ENCODE measurements at regions not wholly inside any gene's neighbourhood (a gene's known extent, or its start where the extent isn't known, plus 50 kb on each side); places are given as distances from the start of the nearest gene placed in this dataset.

GRCh38 chr20:23201658-23202057 lies 115.5 kb upstream of the CD93 start:
- BruUV-seq (replicated peaks) = no TSS peak
- CTCF ChIA-PET (ENCODE audit: low intra/inter-chr PET ratio) = interaction anchor here (1.2 kb wide), 1 partner anchor 150 kb away, joined by 5 read pairs; no protein-coding TSS in a partner anchor
- in situ Hi-C loops (cut with MboI) (no loop called here), intact Hi-C loops (cut with micrococcal nuclease) (loop anchor here (5.0 kb wide), 1 partner anchor 149 kb away; no protein-coding TSS in a partner anchor)
- Histone ChIP-seq H2AFZ (ENCODE audit: low read depth, low read length) (peak overlapping the region; percentile 22; the same call in 1 of the 2 replicates), H3K9ac (ENCODE audit: insufficient read depth in 1 of 2, low read depth in 2 of 2, low read length in 2 of 2) (no peak overlapping the region), H3K4me1 (replicated peaks in 1 of 2; ENCODE audit: control insufficient read depth in 2 of 2, insufficient read depth in 2 of 2, low read length in 2 of 2) (peaks cover 9 to 17% of the 10 kb centered on the region in 2 experiments; a peak in 4 of 5 replicates), H3K4me2 (ENCODE audit: insufficient read depth, low read length) (no peak overlapping the region), H3K79me2 (ENCODE audit: control insufficient read depth, insufficient read depth, low read length) (no peaks in the 10 kb centered on the region), H3K9me3 (replicated peaks; ENCODE audit: control insufficient read depth, insufficient read depth, low read depth, low read length) (no peaks in the 10 kb centered on the region), H3K27me3 (ENCODE audit: control insufficient read depth in 2 of 2, insufficient read depth in 2 of 2, low read length in 2 of 2) (no peaks in the 10 kb centered on the region), H3K4me3 (no peak overlapping the region), H4K20me1 (replicated peaks; ENCODE audit: control insufficient read depth, insufficient read depth, low read length) (no peaks in the 10 kb centered on the region), H3K9me1 (ENCODE audit: control insufficient read depth, insufficient read depth, low read length) (no peaks in the 10 kb centered on the region), H3K27ac (ENCODE audit: extremely low read depth, low read depth, low read length) (no peak overlapping the region), H3K36me3 (ENCODE audit: control insufficient read depth, insufficient read depth, low read length) (no peaks in the 10 kb centered on the region)
- FAIRE-seq = no peak
- POLR2A ChIA-PET = interaction anchor here (0.5 to 0.7 kb wide), 3 partner anchors 96 to 812 kb away, joined by 3 to 4 read pairs (median 3); no protein-coding TSS in a partner anchor
- TF ChIP-seq RB1 (IDR thresholded peaks at IDR 0.05; ENCODE audit: low read depth) (no peak), NCOA6 (IDR thresholded peaks at IDR 0.05) (no peak), PHB2 (IDR thresholded peaks at IDR 0.05; ENCODE audit: low read depth) (no peak), DEAF1 (CRISPR knock-in tag; IDR thresholded peaks at IDR 0.05) (no peak), KLF13 (tag; IDR thresholded peaks at IDR 0.05; ENCODE audit: borderline replicate concordance, low read depth) (no peak)
- no peak for ATAC-seq
- no peak for DNase-seq (ENCODE audit: extremely low read depth in 1 of 4, low spot score in 3 of 4)
- WGBS (ENCODE audit: insufficient coverage, low coverage, missing lambda C conversion rate) = 63% methylated on average over 6 of the region's 6 CpGs
